ENCODE measurements at regions not wholly inside any gene's neighbourhood (a gene's known extent, or its start where the extent isn't known, plus 50 kb on each side); places are given as distances from the start of the nearest gene placed in this dataset.
"Not testable (repeated sequence)": the region's sequence is repeated elsewhere in the genome, so short reads cannot be mapped to it uniquely, and the experiment has no call there.

DNA sequence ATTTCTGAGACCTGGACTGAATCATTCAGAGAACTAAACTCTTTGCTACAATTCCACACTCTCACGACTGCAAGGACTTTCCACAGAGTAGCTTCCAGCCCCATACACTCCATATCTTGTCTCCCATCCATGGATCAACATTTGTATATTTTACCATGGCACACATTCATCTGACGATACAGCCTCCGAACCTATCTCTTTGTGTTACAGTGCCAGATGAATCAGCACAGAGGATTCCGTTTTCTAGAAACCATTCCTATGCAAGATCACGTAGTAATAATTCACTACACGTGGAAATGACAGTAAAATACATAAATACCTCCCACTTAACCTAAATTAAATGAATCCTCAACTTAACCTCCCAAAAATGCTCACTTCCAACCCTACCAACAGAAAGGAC is 110.0 kb upstream of the PRDX6 start:
- no peak for DNase-seq (ENCODE audit: low read depth)
- no peak for TF ChIP-seq MYC (IDR thresholded peaks at IDR 0.05; ENCODE audit: low read depth, low read length)
- TF ChIP-seq, protein P1, sequence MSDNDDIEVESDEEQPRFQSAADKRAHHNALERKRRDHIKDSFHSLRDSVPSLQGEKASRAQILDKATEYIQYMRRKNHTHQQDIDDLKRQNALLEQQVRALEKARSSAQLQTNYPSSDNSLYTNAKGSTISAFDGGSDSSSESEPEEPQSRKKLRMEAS (IDR thresholded peaks at IDR 0.05; ENCODE audit: low read depth, low read length): no peak
- no peak for TF ChIP-seq POLR2A (IDR thresholded peaks at IDR 0.05; ENCODE audit: extremely low read depth, insufficient read length)
- TF ChIP-seq, protein P2, sequence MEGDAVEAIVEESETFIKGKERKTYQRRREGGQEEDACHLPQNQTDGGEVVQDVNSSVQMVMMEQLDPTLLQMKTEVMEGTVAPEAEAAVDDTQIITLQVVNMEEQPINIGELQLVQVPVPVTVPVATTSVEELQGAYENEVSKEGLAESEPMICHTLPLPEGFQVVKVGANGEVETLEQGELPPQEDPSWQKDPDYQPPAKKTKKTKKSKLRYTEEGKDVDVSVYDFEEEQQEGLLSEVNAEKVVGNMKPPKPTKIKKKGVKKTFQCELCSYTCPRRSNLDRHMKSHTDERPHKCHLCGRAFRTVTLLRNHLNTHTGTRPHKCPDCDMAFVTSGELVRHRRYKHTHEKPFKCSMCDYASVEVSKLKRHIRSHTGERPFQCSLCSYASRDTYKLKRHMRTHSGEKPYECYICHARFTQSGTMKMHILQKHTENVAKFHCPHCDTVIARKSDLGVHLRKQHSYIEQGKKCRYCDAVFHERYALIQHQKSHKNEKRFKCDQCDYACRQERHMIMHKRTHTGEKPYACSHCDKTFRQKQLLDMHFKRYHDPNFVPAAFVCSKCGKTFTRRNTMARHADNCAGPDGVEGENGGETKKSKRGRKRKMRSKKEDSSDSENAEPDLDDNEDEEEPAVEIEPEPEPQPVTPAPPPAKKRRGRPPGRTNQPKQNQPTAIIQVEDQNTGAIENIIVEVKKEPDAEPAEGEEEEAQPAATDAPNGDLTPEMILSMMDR (IDR thresholded peaks at IDR 0.05; ENCODE audit: low read depth, low read length): no peak

DNA sequence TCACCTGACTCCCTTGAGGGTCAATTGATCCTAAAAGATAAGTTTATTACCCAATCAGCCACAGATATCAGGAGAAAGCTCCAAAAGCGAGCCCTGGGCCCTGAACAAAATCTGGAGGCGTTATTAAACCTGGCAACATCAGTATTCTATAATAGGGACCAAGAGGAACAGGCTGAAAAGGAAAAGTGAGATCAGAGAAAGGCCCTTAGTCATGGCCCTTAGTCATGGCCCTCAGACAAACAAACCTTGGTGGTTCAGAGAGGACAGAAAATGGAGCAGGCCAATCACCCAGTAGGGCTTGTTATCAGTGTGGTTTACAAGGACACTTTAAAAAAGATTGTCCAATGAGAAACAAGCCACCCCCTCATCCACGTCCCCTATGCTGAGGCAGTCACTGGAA is 106.5 kb upstream of the PRDX6 start:
- DNase-seq (ENCODE audit: low read depth); H3K4me3 ChIP-seq (ENCODE audit: low read depth, low read length): not testable (repeated sequence)

More for the DNA sequence above, 110.0 kb upstream of the PRDX6 start:
- no peak overlapping the region for H3K4me3 ChIP-seq (ENCODE audit: low read depth, low read length)

DNA sequence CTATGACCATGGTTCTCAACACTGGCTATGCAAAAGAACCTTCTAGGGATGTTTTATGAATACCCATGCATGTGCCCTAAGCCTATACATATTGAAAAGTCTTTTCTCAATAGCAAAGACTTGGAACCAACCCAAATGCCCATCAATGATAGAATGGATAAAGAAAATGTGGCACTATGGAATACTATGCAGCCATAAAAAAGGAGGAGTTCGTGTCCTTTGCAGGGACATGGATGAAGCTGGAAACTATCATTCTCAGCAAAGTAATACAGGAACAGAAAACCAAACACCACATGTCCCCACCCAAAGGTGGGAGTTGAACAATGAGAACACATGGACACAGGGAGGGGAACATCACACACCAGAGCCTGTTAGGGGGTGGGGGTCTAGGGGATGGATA is 101.1 kb upstream of the PRDX6 start:
- not testable (repeated sequence) for DNase-seq (ENCODE audit: low read depth)

DNA sequence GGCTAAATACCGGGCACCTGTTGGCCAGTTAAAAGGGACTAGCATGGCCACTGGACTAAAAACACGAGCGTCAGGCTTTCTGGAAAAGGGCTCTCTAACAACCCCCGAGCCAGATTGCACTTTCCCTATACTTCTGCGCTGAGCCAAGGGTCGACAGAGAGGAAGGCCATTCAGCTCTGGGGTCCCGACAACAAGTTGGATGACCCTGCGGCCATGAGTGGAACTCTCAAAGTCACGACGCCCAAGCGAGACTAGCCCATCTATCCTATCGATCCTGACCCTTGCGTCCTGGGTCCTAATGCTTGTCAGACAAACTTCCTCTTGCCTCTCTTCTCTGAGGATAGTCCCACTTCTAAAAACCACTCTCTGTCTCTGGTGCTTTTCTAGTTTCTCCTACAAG is 99.9 kb upstream of the PRDX6 start:
- H3K4me3 ChIP-seq (ENCODE audit: low read depth, low read length): no peak overlapping the region

More for the DNA sequence above, 101.1 kb upstream of the PRDX6 start:
- not testable (repeated sequence) for H3K4me3 ChIP-seq (ENCODE audit: low read depth, low read length)

DNA sequence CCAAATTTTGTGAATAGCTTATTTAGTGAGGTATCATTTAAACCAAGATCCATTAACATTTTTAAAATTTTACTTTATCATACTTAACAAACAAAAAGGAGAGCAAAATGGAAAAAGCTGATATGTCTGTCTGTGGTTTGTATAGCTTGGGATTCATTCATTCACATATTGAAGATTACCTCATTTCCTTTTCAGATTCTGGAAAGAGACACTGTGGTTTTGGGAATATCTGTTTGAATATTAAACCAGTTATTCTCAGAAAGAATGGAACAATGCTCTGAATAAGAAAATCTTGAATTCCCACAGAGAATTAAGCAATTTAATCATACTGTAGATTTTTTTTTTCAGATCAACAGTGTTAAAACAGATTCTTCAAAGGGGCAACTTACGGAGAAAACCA is 93.8 kb upstream of the PRDX6 start:
- DNase-seq (ENCODE audit: low read depth): no peak

More for the DNA sequence above, 99.9 kb upstream of the PRDX6 start:
- TF ChIP-seq, protein P2 (IDR thresholded peaks at IDR 0.05; ENCODE audit: low read depth, low read length): no peak
- TF ChIP-seq MYC (IDR thresholded peaks at IDR 0.05; ENCODE audit: low read depth, low read length) (no peak), POLR2A (IDR thresholded peaks at IDR 0.05; ENCODE audit: extremely low read depth, insufficient read length) (no peak)
- TF ChIP-seq, protein P1 (IDR thresholded peaks at IDR 0.05; ENCODE audit: low read depth, low read length): no peak
- DNase-seq (ENCODE audit: low read depth): no peak

DNA sequence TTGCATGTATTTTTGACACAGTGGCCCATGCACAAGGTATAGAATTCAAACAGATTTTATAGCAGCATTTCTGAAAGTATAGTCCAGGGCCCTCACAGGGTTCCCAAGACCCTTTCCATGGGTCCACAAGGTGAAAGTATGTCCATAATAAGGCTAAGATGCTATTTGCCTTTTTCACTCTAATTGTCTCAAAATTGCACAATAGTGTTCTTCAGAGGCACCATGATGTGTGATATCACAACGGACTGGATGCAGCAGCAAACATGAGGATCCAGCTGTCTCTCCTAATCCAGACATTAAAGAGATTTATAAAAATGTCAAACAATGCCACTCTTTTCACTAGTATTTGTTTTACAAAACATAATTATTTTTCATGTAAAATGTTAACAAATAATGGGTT is 88.8 kb upstream of the PRDX6 start:
- TF ChIP-seq, protein P1 (IDR thresholded peaks at IDR 0.05; ENCODE audit: low read depth, low read length): no peak
- no peak for TF ChIP-seq MYC (IDR thresholded peaks at IDR 0.05; ENCODE audit: low read depth, low read length)
- no peak for TF ChIP-seq POLR2A (IDR thresholded peaks at IDR 0.05; ENCODE audit: extremely low read depth, insufficient read length)
- TF ChIP-seq, protein P2 (IDR thresholded peaks at IDR 0.05; ENCODE audit: low read depth, low read length): no peak
- no peak overlapping the region for H3K4me3 ChIP-seq (ENCODE audit: low read depth, low read length)
- no peak for DNase-seq (ENCODE audit: low read depth)

More for the DNA sequence above, 93.8 kb upstream of the PRDX6 start:
- no peak overlapping the region for H3K4me3 ChIP-seq (ENCODE audit: low read depth, low read length)
- TF ChIP-seq, protein P1 (IDR thresholded peaks at IDR 0.05; ENCODE audit: low read depth, low read length): no peak
- TF ChIP-seq MYC (IDR thresholded peaks at IDR 0.05; ENCODE audit: low read depth, low read length) (no peak), POLR2A (IDR thresholded peaks at IDR 0.05; ENCODE audit: extremely low read depth, insufficient read length) (no peak)
- TF ChIP-seq, protein P2 (IDR thresholded peaks at IDR 0.05; ENCODE audit: low read depth, low read length): no peak

DNA sequence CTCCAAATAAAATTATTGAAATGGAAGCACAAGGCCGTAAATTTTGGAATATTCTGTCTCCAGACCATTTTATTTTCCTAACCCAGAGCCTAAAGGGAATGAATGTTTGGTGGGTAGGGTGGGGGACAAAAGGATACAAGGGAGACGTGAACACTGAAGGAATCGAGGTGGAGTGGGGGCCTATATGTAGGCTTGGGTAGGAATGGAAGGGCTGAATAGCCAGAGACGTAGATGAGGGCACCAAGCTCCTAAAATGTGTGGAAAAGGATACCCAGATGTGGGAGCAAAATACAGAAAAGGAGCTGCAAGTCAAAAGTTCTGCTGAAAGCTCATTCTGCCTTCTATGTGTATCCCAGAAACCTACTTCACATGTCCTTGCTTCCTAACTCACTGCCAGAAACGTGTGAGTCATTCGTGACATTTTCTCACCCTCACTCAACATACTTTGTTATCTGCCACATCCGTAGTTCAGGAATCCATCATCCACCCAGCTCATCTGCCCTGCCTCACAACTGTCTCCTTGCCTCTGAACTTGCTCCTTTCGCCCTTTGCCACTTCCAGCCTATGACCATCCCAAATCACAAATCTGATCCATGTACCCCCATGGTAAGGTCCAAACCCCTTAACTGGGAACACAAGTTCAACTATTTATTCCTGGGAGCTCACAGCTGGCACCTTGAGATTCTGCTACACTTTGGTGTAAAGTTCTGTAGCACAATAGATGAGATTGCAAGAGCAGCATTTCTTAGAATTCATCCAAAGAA is 84.1 kb upstream of the PRDX6 start:
- TF ChIP-seq, protein P1 (IDR thresholded peaks at IDR 0.05; ENCODE audit: low read depth, low read length): no peak
- TF ChIP-seq, protein P2 (IDR thresholded peaks at IDR 0.05; ENCODE audit: low read depth, low read length): no peak
- no peak for TF ChIP-seq MYC (IDR thresholded peaks at IDR 0.05; ENCODE audit: low read depth, low read length)
- DNase-seq (ENCODE audit: low read depth): no peak
- H3K4me3 ChIP-seq (ENCODE audit: low read depth, low read length): no peak overlapping the region

Data from NB4 (cell line).